ENCODE measurements at regions not wholly inside any gene's neighbourhood (a gene's known extent, or its start where the extent isn't known, plus 50 kb on each side); places are given as distances from the start of the nearest gene placed in this dataset.

- Histone ChIP-seq H3K27me3 (ENCODE audit: control insufficient read depth, insufficient read depth, low read length) (peaks cover 25% of the 10 kb centered on the region), H3K4me3 (ENCODE audit: low read depth, low read length) (no peak overlapping the region), H3K9me3 (ENCODE audit: control insufficient read depth, insufficient read depth, low read length) (0 out of 2 replicates have a peak, but pooled peaks cover 4% of the 10 kb centered on the region), H3K36me3 (ENCODE audit: control insufficient read depth, insufficient read depth, low read length) (no peaks in the 10 kb centered on the region), H3K27ac (ENCODE audit: low read depth, low read length) (no peak overlapping the region), H3K4me1 (ENCODE audit: control insufficient read depth, insufficient read depth, low read length) (no peaks in the 10 kb centered on the region), H3K9ac (ENCODE audit: low read depth, low read length) (no peak overlapping the region)
Observed at GRCh38 chr22:27507111-27507611, 294.4 kb downstream of the MN1 start.

DNA sequence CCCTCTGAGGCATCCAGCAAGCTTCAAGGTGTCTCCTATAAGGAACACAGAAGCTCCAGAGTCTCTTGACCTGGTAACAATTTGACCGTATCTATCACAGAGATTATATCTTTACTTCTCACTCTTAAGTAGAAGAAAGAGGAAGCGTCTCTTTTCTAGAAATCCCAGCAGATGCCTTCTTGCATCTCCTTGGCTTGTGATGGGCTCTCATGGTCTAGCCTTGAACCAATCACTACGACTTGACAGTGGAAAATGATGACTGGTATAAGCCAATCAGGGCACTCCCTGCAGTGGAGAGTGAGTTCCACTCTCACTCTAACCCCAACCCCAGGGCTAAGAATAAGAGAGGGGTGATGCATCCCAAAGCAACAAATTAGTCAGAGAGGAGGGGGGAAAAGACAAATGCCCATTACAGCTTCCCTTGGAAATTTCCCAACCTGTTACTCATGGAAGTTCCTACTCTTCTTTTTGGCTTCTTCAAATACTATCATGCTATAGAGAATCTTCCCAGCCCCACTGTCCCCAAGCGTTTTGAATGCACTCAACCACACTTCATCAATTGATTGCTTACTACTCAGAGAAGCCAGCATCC is 293.5 kb downstream of the MN1 start:
- Histone ChIP-seq H3K36me3 (ENCODE audit: control insufficient read depth, insufficient read depth, low read length) (no peaks in the 10 kb centered on the region), H3K4me1 (ENCODE audit: control insufficient read depth, insufficient read depth, low read length) (no peaks in the 10 kb centered on the region), H3K27ac (ENCODE audit: low read depth, low read length) (no peak overlapping the region), H3K27me3 (ENCODE audit: control insufficient read depth, insufficient read depth, low read length) (peaks cover 22% of the 10 kb centered on the region), H3K9ac (ENCODE audit: low read depth, low read length) (no peak overlapping the region), H3K4me3 (ENCODE audit: low read depth, low read length) (no peak overlapping the region), H3K9me3 (ENCODE audit: control insufficient read depth, insufficient read depth, low read length) (0 out of 2 replicates have a peak, but pooled peaks cover 4% of the 10 kb centered on the region)

- Histone ChIP-seq H3K36me3 (ENCODE audit: control insufficient read depth, insufficient read depth, low read length) (no peaks in the 10 kb centered on the region), H3K9me3 (ENCODE audit: control insufficient read depth, insufficient read depth, low read length) (no peaks in the 10 kb centered on the region), H3K27ac (ENCODE audit: low read depth, low read length) (no peak overlapping the region), H3K9ac (ENCODE audit: low read depth, low read length) (no peak overlapping the region), H3K4me3 (ENCODE audit: low read depth, low read length) (no peak overlapping the region), H3K4me1 (ENCODE audit: control insufficient read depth, insufficient read depth, low read length) (no peaks in the 10 kb centered on the region), H3K27me3 (ENCODE audit: control insufficient read depth, insufficient read depth, low read length) (peaks cover 10% of the 10 kb centered on the region)
Observed at GRCh38 chr22:27509132-27509920, 292.2 kb downstream of the MN1 start.

- Histone ChIP-seq H3K27me3 (ENCODE audit: control insufficient read depth, insufficient read depth, low read length) (peaks cover 3% of the 10 kb centered on the region; the same call in 1 of the 2 replicates), H3K9ac (ENCODE audit: low read depth, low read length) (no peak overlapping the region), H3K27ac (ENCODE audit: low read depth, low read length) (no peak overlapping the region), H3K36me3 (ENCODE audit: control insufficient read depth, insufficient read depth, low read length) (no peaks in the 10 kb centered on the region), H3K4me3 (ENCODE audit: low read depth, low read length) (no peak overlapping the region), H3K9me3 (ENCODE audit: control insufficient read depth, insufficient read depth, low read length) (no peaks in the 10 kb centered on the region), H3K4me1 (ENCODE audit: control insufficient read depth, insufficient read depth, low read length) (no peaks in the 10 kb centered on the region)
Observed at GRCh38 chr22:27510024-27510423, 291.5 kb downstream of the MN1 start.

DNA sequence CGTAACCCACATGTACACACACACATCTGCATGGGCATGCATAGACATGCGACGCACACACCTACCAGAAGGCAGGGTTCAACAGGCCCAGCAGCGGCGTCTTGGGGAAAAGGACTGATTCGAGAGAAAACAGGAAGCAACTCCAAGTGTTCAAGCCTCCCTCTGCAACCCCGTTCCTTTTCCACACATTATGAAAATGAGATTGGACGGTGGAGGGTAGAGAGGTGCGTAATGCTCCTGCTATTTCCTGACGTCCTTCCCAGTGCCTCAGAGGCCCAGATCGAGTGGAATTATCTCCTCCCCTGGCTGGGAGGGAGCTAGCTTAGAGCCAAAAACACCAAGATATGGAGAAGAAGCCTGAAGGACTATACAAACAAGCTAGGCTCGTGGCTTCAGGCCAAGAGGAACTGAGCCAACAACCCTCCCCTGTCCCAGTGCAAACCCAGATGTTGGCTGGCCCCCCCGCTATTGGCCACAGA is 289.2 kb downstream of the MN1 start:
- H3K36me3 ChIP-seq (ENCODE audit: control insufficient read depth, insufficient read depth, low read length) = no peaks in the 10 kb centered on the region
- no peaks in the 10 kb centered on the region for H3K27me3 ChIP-seq (ENCODE audit: control insufficient read depth, insufficient read depth, low read length)
- H3K27ac ChIP-seq (ENCODE audit: low read depth, low read length) = no peak overlapping the region
- H3K9ac ChIP-seq (ENCODE audit: low read depth, low read length) = no peak overlapping the region
- H3K9me3 ChIP-seq (ENCODE audit: control insufficient read depth, insufficient read depth, low read length) = no peaks in the 10 kb centered on the region
- no peak overlapping the region for H3K4me3 ChIP-seq (ENCODE audit: low read depth, low read length)
- no peaks in the 10 kb centered on the region for H3K4me1 ChIP-seq (ENCODE audit: control insufficient read depth, insufficient read depth, low read length)

GRCh38 chr22:27513021-27513420 is 288.5 kb downstream of the MN1 start:
- H3K27me3 ChIP-seq (ENCODE audit: control insufficient read depth, insufficient read depth, low read length) = no peaks in the 10 kb centered on the region
- H3K4me1 ChIP-seq (ENCODE audit: control insufficient read depth, insufficient read depth, low read length) = no peaks in the 10 kb centered on the region
- H3K9me3 ChIP-seq (ENCODE audit: control insufficient read depth, insufficient read depth, low read length) = no peaks in the 10 kb centered on the region
- no peak overlapping the region for H3K4me3 ChIP-seq (ENCODE audit: low read depth, low read length)
- H3K27ac ChIP-seq (ENCODE audit: low read depth, low read length) = no peak overlapping the region
- H3K9ac ChIP-seq (ENCODE audit: low read depth, low read length) = no peak overlapping the region
- H3K36me3 ChIP-seq (ENCODE audit: control insufficient read depth, insufficient read depth, low read length) = no peaks in the 10 kb centered on the region

DNA sequence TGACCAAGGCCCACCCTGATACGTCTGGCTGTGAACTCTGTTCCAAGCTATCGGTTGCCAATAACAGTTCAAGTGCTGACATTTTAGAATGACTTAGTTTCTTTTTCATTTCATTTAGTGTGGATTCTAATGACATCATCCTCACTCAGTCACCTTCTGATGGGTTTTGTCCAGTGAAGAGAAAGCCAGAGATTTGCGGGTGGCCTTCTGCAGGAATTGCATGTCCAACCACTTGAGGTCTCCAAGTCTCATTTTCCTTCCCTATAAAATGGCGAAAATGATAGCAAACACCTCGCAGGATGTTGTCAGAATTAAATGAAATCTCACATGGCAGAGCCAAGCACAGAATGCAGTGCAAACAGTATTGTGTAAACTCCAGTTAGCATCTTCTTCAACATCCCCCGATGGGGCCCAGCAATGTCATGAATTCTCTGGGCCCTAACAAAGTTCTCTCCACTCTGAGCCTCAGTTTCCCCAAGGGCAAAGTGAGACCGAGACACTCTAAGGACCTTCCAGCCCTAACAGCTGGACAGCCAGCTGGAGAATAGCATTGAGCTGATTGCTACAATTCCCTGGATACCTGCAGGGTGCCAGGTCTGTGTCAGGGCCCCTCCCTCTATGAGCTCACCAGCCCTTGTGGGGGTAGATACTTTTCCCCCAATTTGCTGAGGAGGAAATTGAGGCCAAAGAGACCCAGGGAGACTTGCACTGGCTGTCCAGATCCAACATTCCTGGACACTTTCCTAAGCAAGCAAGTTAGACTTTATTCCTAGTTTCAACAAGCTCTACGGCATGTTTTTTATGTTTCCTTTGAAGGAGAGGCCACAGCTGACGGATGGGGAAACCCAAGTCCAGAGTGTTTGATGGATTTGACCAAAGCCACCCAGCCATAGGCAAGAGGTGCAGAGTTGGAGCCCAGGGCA is 286.7 kb downstream of the MN1 start:
- Histone ChIP-seq H3K4me3 (ENCODE audit: low read depth, low read length) (no peak overlapping the region), H3K9me3 (ENCODE audit: control insufficient read depth, insufficient read depth, low read length) (no peaks in the 10 kb centered on the region), H3K4me1 (ENCODE audit: control insufficient read depth, insufficient read depth, low read length) (peaks cover 7% of the 10 kb centered on the region), H3K36me3 (ENCODE audit: control insufficient read depth, insufficient read depth, low read length) (no peaks in the 10 kb centered on the region), H3K9ac (ENCODE audit: low read depth, low read length) (no peak overlapping the region), H3K27me3 (ENCODE audit: control insufficient read depth, insufficient read depth, low read length) (no peaks in the 10 kb centered on the region), H3K27ac (ENCODE audit: low read depth, low read length) (no peak overlapping the region)

- Histone ChIP-seq H3K36me3 (ENCODE audit: control insufficient read depth, insufficient read depth, low read length) (no peaks in the 10 kb centered on the region), H3K4me1 (ENCODE audit: control insufficient read depth, insufficient read depth, low read length) (peaks cover 7% of the 10 kb centered on the region), H3K9me3 (ENCODE audit: control insufficient read depth, insufficient read depth, low read length) (no peaks in the 10 kb centered on the region), H3K4me3 (ENCODE audit: low read depth, low read length) (no peak overlapping the region), H3K9ac (ENCODE audit: low read depth, low read length) (no peak overlapping the region), H3K27ac (ENCODE audit: low read depth, low read length) (no peak overlapping the region), H3K27me3 (ENCODE audit: control insufficient read depth, insufficient read depth, low read length) (no peaks in the 10 kb centered on the region)
Observed at GRCh38 chr22:27517361-27518155, 284.0 kb downstream of the MN1 start.

GRCh38 chr22:27518531-27519340 is 282.8 kb downstream of the MN1 start:
- Histone ChIP-seq H3K9me3 (ENCODE audit: control insufficient read depth, insufficient read depth, low read length) (no peaks in the 10 kb centered on the region), H3K27ac (ENCODE audit: low read depth, low read length) (no peak overlapping the region), H3K4me1 (ENCODE audit: control insufficient read depth, insufficient read depth, low read length) (peaks cover 7% of the 10 kb centered on the region), H3K9ac (ENCODE audit: low read depth, low read length) (peak overlapping the region; percentile 15; the same call in 1 of the 2 replicates), H3K36me3 (ENCODE audit: control insufficient read depth, insufficient read depth, low read length) (no peaks in the 10 kb centered on the region), H3K4me3 (ENCODE audit: low read depth, low read length) (no peak overlapping the region), H3K27me3 (ENCODE audit: control insufficient read depth, insufficient read depth, low read length) (no peaks in the 10 kb centered on the region)

All from HUES48 (cell line).